GM23338 (cell line): ENCODE measurements at regions not wholly inside any gene's neighbourhood (a gene's known extent, or its start where the extent isn't known, plus 50 kb on each side); places are given as distances from the start of the nearest gene placed in this dataset.

Experiments
- ATAC-seq: fragments of 200-7000 bp; cut with Tn5 transposase; 3 replicates; pipeline ENCODE4 v1.9.1; 2020
- DNase-seq: peaks from one replicate; pipeline ENCODE4 v3.0.0-alpha.2; 2015; ENCODE audit warnings: low spot score
- H2AFZ ChIP-seq: fragments of 200-600 bp; sonication (generic); 2 replicates; pipeline ENCODE4 v1.8.0; 2016; ENCODE audit warnings: antibody characterized with exemption, mild to moderate bottlenecking, moderate library complexity
- H3F3A ChIP-seq: fragments of 200-600 bp; sonication (generic); replicated peaks from 2 replicates; pipeline ENCODE4 v1.8.0; 2017; ENCODE audit warnings: antibody characterized with exemption, mixed run types, low read depth
- H3K27ac ChIP-seq: fragments of 200-600 bp; sonication (generic); 2 replicates; pipeline ENCODE4 v1.6.1; 2016; ENCODE audit warnings: low read depth
- H3K27me3 ChIP-seq: fragments of 200-600 bp; sonication (generic); 2 replicates; pipeline ENCODE4 v1.8.0; 2016; ENCODE audit warnings: mild to moderate bottlenecking, mixed run types, moderate library complexity; ENCODE audit not compliant: insufficient read depth
- H3K36me3 ChIP-seq: fragments of 200-600 bp; sonication (generic); 2 replicates; pipeline ENCODE4 v1.8.0; 2016; ENCODE audit warnings: mild to moderate bottlenecking; ENCODE audit not compliant: insufficient read depth
- H3K4me1 ChIP-seq: fragments of 200-600 bp; sonication (generic); 2 replicates; pipeline ENCODE4 v1.8.0; 2016; ENCODE audit warnings: mild to moderate bottlenecking, moderate library complexity; ENCODE audit not compliant: insufficient read depth
- H3K4me2 ChIP-seq: fragments of 200-600 bp; sonication (generic); 2 replicates; pipeline ENCODE4 v1.7.1; 2017; ENCODE audit warnings: mixed run types
- H3K4me3 ChIP-seq: fragments of 200-600 bp; sonication (generic); 2 replicates; pipeline ENCODE4 v1.6.1; 2016; ENCODE audit warnings: mixed run types
- H3K79me2 ChIP-seq: fragments of 200-600 bp; sonication (generic); replicated peaks from 2 replicates; pipeline ENCODE4 v1.8.0; 2017; ENCODE audit warnings: mild to moderate bottlenecking; ENCODE audit not compliant: insufficient read depth
- H3K9me2 ChIP-seq: fragments of 200-600 bp; sonication (generic); 2 replicates; pipeline ENCODE4 v1.8.0; 2017; ENCODE audit not compliant: insufficient read depth
- H4K20me1 ChIP-seq: fragments of 200-600 bp; sonication (generic); replicated peaks from 2 replicates; pipeline ENCODE4 v1.8.0; 2017; ENCODE audit warnings: mild to moderate bottlenecking; ENCODE audit not compliant: insufficient read depth
- H3K27ac Mint-ChIP-seq: 2 replicates; pipeline ENCODE4 v1.8.0; 2020; ENCODE audit warnings: inconsistent platforms, mild to moderate bottlenecking, moderate library complexity, mixed read lengths
- H3K27me3 Mint-ChIP-seq: 3 replicates; pipeline ENCODE4 v1.8.0; 2022; ENCODE audit warnings: low read depth, mild to moderate bottlenecking, moderate library complexity, mixed read lengths, inconsistent platforms; ENCODE audit not compliant: insufficient read depth, poor library complexity
- H3K36me3 Mint-ChIP-seq: 3 replicates; pipeline ENCODE4 v1.8.0; 2021; ENCODE audit warnings: low read depth, mild to moderate bottlenecking, inconsistent platforms, moderate library complexity, mixed read lengths
- H3K4me1 Mint-ChIP-seq: 3 replicates; pipeline ENCODE4 v1.8.0; 2020; ENCODE audit warnings: mild to moderate bottlenecking, inconsistent platforms, mixed read lengths
- H3K4me3 Mint-ChIP-seq: 3 replicates; pipeline ENCODE4 v1.8.0; 2021; ENCODE audit warnings: moderate library complexity, mild to moderate bottlenecking, inconsistent platforms, mixed read lengths
- H3K9me3 Mint-ChIP-seq: 3 replicates; pipeline ENCODE4 v1.8.0; 2020; ENCODE audit warnings: moderate library complexity, mild to moderate bottlenecking, inconsistent platforms, mixed read lengths
- CREB1 ChIP-seq: fragments of 250-450 bp; sonication (Bioruptor Pico); IDR thresholded peaks from 2 replicates; pipeline ENCODE4 v1.5.0; 2020; ENCODE audit warnings: low read depth, mild to moderate bottlenecking, moderate library complexity
- EZH2 ChIP-seq: fragments of 200-600 bp; sonication (generic); IDR thresholded peaks from one replicate; pipeline ENCODE4 v1.8.0; 2017; ENCODE audit warnings: antibody characterized with exemption, mild to moderate bottlenecking, low read depth; ENCODE audit not compliant: unreplicated experiment
- EZH2phosphoT487 ChIP-seq: fragments of 200-600 bp; sonication (generic); IDR thresholded peaks from one replicate; pipeline ENCODE4 v1.8.1; 2018; ENCODE audit warnings: antibody characterized with exemption; ENCODE audit not compliant: unreplicated experiment
- JUNB ChIP-seq: IDR thresholded peaks from one replicate; pipeline ENCODE4 v1.6.1; 2016; ENCODE audit warnings: antibody characterized with exemption; ENCODE audit not compliant: unreplicated experiment
- NANOG ChIP-seq: IDR thresholded peaks from 2 replicates; pipeline ENCODE4 v1.6.1; 2016; ENCODE audit warnings: antibody characterized with exemption, borderline replicate concordance
- POLR2AphosphoS5 ChIP-seq: IDR thresholded peaks from 2 replicates; pipeline ENCODE4 v1.6.1; 2016; ENCODE audit warnings: antibody characterized with exemption, low read depth
- REST ChIP-seq: IDR thresholded peaks from one replicate; pipeline ENCODE4 v1.6.1; 2018; ENCODE audit warnings: antibody characterized with exemption; ENCODE audit not compliant: unreplicated experiment
- STAT1 ChIP-seq: IDR thresholded peaks from one replicate; pipeline ENCODE4 v1.6.1; 2016; ENCODE audit warnings: antibody characterized with exemption; ENCODE audit not compliant: unreplicated experiment
- ZNF114 ChIP-seq: fragments of 250-450 bp; sonication (Bioruptor Pico); IDR thresholded peaks from 2 replicates; pipeline ENCODE4 v1.5.0; 2020; ENCODE audit warnings: mild to moderate bottlenecking, moderate library complexity
- ZNF331 ChIP-seq: fragments of 250-450 bp; sonication (Bioruptor Pico); IDR thresholded peaks from 2 replicates; pipeline ENCODE4 v1.5.0; 2020; ENCODE audit warnings: low read depth, mild to moderate bottlenecking, moderate library complexity
- ZNF462 ChIP-seq: fragments of 250-450 bp; sonication (Bioruptor Pico); IDR thresholded peaks from 2 replicates; pipeline ENCODE4 v1.5.0; 2020; ENCODE audit warnings: mild to moderate bottlenecking, moderate library complexity

GRCh38 chr1:94624203-94624602 is 82.6 kb upstream of the F3 start (continued):
- no peak for TF ChIP-seq NANOG
- no peak for TF ChIP-seq EZH2
- TF ChIP-seq EZH2phosphoT487 = no peak
- no peak for TF ChIP-seq CREB1
- TF ChIP-seq POLR2AphosphoS5 = no peak
- no peak for TF ChIP-seq STAT1
- no peak for TF ChIP-seq REST
- no peak for TF ChIP-seq JUNB
- TF ChIP-seq ZNF114 (CRISPR knock-in tag) = no peak

DNA sequence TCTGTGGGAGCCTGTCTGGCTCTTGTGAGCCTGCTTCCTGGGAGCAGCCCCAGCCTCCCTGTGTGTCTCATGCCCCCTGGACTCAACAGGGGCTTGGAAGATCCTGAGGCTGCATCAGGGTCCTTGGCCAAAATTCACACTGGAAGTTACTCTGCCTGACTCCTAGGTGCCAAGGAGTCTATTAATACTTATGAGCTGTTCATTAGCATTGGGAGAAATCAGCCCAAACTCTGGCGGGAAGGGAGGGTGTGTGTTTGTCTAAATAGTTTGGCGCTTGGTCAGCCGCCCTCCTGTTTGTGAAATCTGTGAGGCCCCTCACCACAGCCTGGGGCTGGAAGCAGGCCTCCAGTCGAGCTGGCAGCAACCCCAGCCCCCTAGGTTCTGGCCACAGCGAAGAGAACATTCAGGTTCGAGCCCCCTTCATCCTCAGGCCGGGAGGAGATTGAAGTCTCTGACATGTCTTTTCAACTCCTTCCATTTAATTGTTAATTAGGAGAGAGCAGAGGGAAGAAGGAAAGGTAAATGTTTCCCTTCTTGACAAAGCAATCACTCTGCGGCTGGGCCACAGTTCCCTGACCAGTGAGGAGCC is 82.1 kb upstream of the F3 start:
- Histone ChIP-seq H4K20me1 (no peaks in the 10 kb centered on the region), H3K27me3 (no peaks in the 10 kb centered on the region), H3K9me2 (peaks cover 19% of the 10 kb centered on the region), H3K4me2 (peak overlapping the region; percentile 72), H3K4me1 (peaks cover 24% of the 10 kb centered on the region), H2AFZ (peak overlapping the region; percentile 85), H3K36me3 (no peaks in the 10 kb centered on the region), H3K27ac (peak overlapping the region; percentile 74), H3F3A (0 out of 2 replicates have a peak, but pooled peaks cover 6% of the 10 kb centered on the region), H3K4me3 (no peak overlapping the region), H3K79me2 (no peaks in the 10 kb centered on the region)
- DNase-seq = peak; percentile 55
- TF ChIP-seq ZNF331 (CRISPR knock-in tag) = no peak
- TF ChIP-seq POLR2AphosphoS5 = no peak
- 0 out of 2 replicates have a peak, but pooled peaks have one; percentile 11 for TF ChIP-seq NANOG
- no peak for TF ChIP-seq ZNF114 (CRISPR knock-in tag)
- Mint-ChIP-seq H3K4me1 (peaks cover 42% of the 10 kb centered on the region), H3K4me3 (no peak overlapping the region), H3K27me3 (peaks cover 13% of the 10 kb centered on the region), H3K36me3 (no peaks in the 10 kb centered on the region; the same call in 2 of the 3 replicates), H3K27ac (no peak overlapping the region), H3K9me3 (peaks cover 3% of the 10 kb centered on the region; the same call in 2 of the 3 replicates)
- peak; percentile 82 for ATAC-seq

- peaks cover 13% of the 10 kb centered on the region for H3K27me3 Mint-ChIP-seq
- Histone ChIP-seq H3K4me2 (no peak overlapping the region), H3K36me3 (no peaks in the 10 kb centered on the region; the same call in 1 of the 2 replicates), H3K79me2 (no peaks in the 10 kb centered on the region), H3K27ac (no peak overlapping the region), H3K27me3 (no peaks in the 10 kb centered on the region), H3K4me3 (no peak overlapping the region), H3F3A (0 out of 2 replicates have a peak, but pooled peaks cover 6% of the 10 kb centered on the region), H2AFZ (no peak overlapping the region), H3K9me2 (peaks cover 17% of the 10 kb centered on the region), H4K20me1 (no peaks in the 10 kb centered on the region), H3K4me1 (peaks cover 24% of the 10 kb centered on the region)
- peaks cover 10% of the 10 kb centered on the region for H3K9me3 Mint-ChIP-seq
- H3K27ac Mint-ChIP-seq = no peak overlapping the region
- peaks cover 5% of the 10 kb centered on the region; the same call in 2 of the 3 replicates for H3K36me3 Mint-ChIP-seq
- ATAC-seq (peak; percentile 50), DNase-seq (peak; percentile 49)
- no peak overlapping the region for H3K4me3 Mint-ChIP-seq
- peaks cover 50% of the 10 kb centered on the region for H3K4me1 Mint-ChIP-seq
- TF ChIP-seq ZNF331 (CRISPR knock-in tag) (no peak), ZNF462 (CRISPR knock-in tag) (no peak), NANOG (no peak)
Observed at GRCh38 chr1:94622757-94623156, 81.2 kb upstream of the F3 start.
